ENCODE measurements at regions not wholly inside any gene's neighbourhood (a gene's known extent, or its start where the extent isn't known, plus 50 kb on each side); places are given as distances from the start of the nearest gene placed in this dataset.

- no peak for TF ChIP-seq POLR2A (IDR thresholded peaks at IDR 0.05; ENCODE audit: low read depth)
- TF ChIP-seq, protein P1, sequence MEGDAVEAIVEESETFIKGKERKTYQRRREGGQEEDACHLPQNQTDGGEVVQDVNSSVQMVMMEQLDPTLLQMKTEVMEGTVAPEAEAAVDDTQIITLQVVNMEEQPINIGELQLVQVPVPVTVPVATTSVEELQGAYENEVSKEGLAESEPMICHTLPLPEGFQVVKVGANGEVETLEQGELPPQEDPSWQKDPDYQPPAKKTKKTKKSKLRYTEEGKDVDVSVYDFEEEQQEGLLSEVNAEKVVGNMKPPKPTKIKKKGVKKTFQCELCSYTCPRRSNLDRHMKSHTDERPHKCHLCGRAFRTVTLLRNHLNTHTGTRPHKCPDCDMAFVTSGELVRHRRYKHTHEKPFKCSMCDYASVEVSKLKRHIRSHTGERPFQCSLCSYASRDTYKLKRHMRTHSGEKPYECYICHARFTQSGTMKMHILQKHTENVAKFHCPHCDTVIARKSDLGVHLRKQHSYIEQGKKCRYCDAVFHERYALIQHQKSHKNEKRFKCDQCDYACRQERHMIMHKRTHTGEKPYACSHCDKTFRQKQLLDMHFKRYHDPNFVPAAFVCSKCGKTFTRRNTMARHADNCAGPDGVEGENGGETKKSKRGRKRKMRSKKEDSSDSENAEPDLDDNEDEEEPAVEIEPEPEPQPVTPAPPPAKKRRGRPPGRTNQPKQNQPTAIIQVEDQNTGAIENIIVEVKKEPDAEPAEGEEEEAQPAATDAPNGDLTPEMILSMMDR (IDR thresholded peaks at IDR 0.05), result no peak
Measured at GRCh38 chr6:164579035-164579434, 730.4 kb downstream of the C6orf118 start.

Data from esophagus muscularis mucosa (tissue), 3 donors.